HEK293 (cell line): ENCODE measurements at regions not wholly inside any gene's neighbourhood (a gene's known extent, or its start where the extent isn't known, plus 50 kb on each side); places are given as distances from the start of the nearest gene placed in this dataset.

Experiments
- CTCF ChIA-PET: fragments of 350-600 bp; formaldehyde crosslinking; extraction: SDS; loops from one replicate; lab custom pipeline; 2021; ENCODE audit warnings: antibody characterized with exemption; lab: Yijun Ruan, JAX
- POLR2A ChIA-PET: fragments of 300-600 bp; formaldehyde crosslinking; extraction: SDS; loops from one replicate; lab custom pipeline; 2020; ENCODE audit warnings: antibody characterized with exemption, inconsistent platforms; lab: Yijun Ruan, JAX
- H3K27ac ChIP-seq: fragments of 200-500 bp; sonication (Bioruptor generic); 2 replicates; pipeline ENCODE4 v1.5.1; 2014; ENCODE audit warnings: low read depth, low read length, control low read depth, inconsistent platforms; ENCODE audit errors: extremely low read depth
- H3K36me3 ChIP-seq, 2 experiments: fragments of 200-500 bp in 1 of 2; sonication (Bioruptor generic) in 1 of 2; 1 replicate in 1 of 2; 2 replicates in 1 of 2; pipeline ENCODE4 v1.5.1; 2014 to 2017; ENCODE audit warnings: inconsistent platforms in 2 of 2, low read length in 2 of 2; ENCODE audit not compliant: control insufficient read depth in 2 of 2, insufficient read depth in 1 of 2
- H3K4me1 ChIP-seq: fragments of 200-500 bp; sonication (Bioruptor generic); 2 replicates; pipeline ENCODE4 v1.5.1; 2014; ENCODE audit warnings: mild to moderate bottlenecking, low read length, inconsistent platforms; ENCODE audit not compliant: control insufficient read depth, insufficient read depth
- H3K4me3 ChIP-seq: 2 replicates; pipeline ENCODE4 v1.5.1; 2011; ENCODE audit warnings: low read depth, mild to moderate bottlenecking, control low read depth, low read length, moderate library complexity
- H3K9me3 ChIP-seq: fragments of 200-500 bp; sonication (Bioruptor generic); 2 replicates; pipeline ENCODE4 v1.5.1; 2014; ENCODE audit warnings: low read depth, low read length, inconsistent platforms; ENCODE audit not compliant: control insufficient read depth, insufficient read depth
- BCL6B ChIP-seq: fragments of 450-650 bp; formaldehyde crosslinking; IDR thresholded peaks from 2 replicates; pipeline ENCODE4 v1.5.1; 2017; ENCODE audit warnings: missing biosample characterization, missing genetic modification characterization
- HOXC10 ChIP-seq: sonication (generic); formaldehyde crosslinking; IDR thresholded peaks from 2 replicates; pipeline ENCODE4 v1.8.1; 2023; ENCODE audit warnings: mild to moderate bottlenecking, missing genetic modification reagents
- REPIN1 ChIP-seq: fragments of 450-650 bp; formaldehyde crosslinking; IDR thresholded peaks from 2 replicates; pipeline ENCODE4 v1.5.1; 2017; ENCODE audit warnings: missing biosample characterization, missing genetic modification characterization, low read depth
- ZNF133 ChIP-seq: fragments of 450-650 bp; formaldehyde crosslinking; IDR thresholded peaks from 2 replicates; pipeline ENCODE4 v1.5.1; 2016; ENCODE audit warnings: missing biosample characterization, missing genetic modification characterization
- ZNF211 ChIP-seq: fragments of 450-650 bp; formaldehyde crosslinking; IDR thresholded peaks from 2 replicates; pipeline ENCODE4 v1.5.1; 2016; ENCODE audit warnings: low read depth, missing biosample characterization, missing genetic modification characterization
- ZNF292 ChIP-seq: fragments of 450-650 bp; formaldehyde crosslinking; IDR thresholded peaks from 2 replicates; pipeline ENCODE4 v1.5.1; 2016; ENCODE audit warnings: low read depth, missing biosample characterization, missing genetic modification characterization, borderline replicate concordance
- ZNF324 ChIP-seq: fragments of 450-650 bp; formaldehyde crosslinking; IDR thresholded peaks from 2 replicates; pipeline ENCODE4 v1.5.1; 2016; ENCODE audit warnings: missing biosample characterization, missing genetic modification characterization
- ZNF530 ChIP-seq: fragments of 450-650 bp; formaldehyde crosslinking; IDR thresholded peaks from 2 replicates; pipeline ENCODE4 v1.5.1; 2016; ENCODE audit warnings: low read depth, missing biosample characterization, missing genetic modification characterization
- ZNF555 ChIP-seq: fragments of 450-650 bp; formaldehyde crosslinking; conservative IDR thresholded peaks from 2 replicates; pipeline ENCODE4 v1.5.1; 2017; ENCODE audit warnings: missing biosample characterization, mild to moderate bottlenecking, missing genetic modification characterization, inconsistent platforms
- ZNF560 ChIP-seq: fragments of 450-650 bp; formaldehyde crosslinking; IDR thresholded peaks from 2 replicates; pipeline ENCODE4 v1.5.1; 2017; ENCODE audit warnings: missing biosample characterization, missing genetic modification characterization, borderline replicate concordance
- ZNF624 ChIP-seq: fragments of 450-650 bp; formaldehyde crosslinking; IDR thresholded peaks from 2 replicates; pipeline ENCODE4 v1.5.1; 2017; ENCODE audit warnings: missing biosample characterization, missing genetic modification characterization
- ZNF626 ChIP-seq: fragments of 450-650 bp; sonication (Bioruptor Pico); formaldehyde crosslinking; IDR thresholded peaks from 2 replicates; pipeline ENCODE4 v1.5.1; 2018; ENCODE audit warnings: missing biosample characterization, missing genetic modification characterization, inconsistent platforms
- ZNF658 ChIP-seq: fragments of 450-650 bp; formaldehyde crosslinking; IDR thresholded peaks from 2 replicates; pipeline ENCODE4; 2016; ENCODE audit warnings: missing biosample characterization, missing genetic modification characterization
- ZNF660 ChIP-seq: fragments of 450-650 bp; IDR thresholded peaks from 2 replicates; pipeline ENCODE4 v1.5.1; 2018; ENCODE audit warnings: missing biosample characterization, mild to moderate bottlenecking, missing genetic modification characterization
- ZNF777 ChIP-seq: fragments of 450-650 bp; formaldehyde crosslinking; IDR thresholded peaks from 2 replicates; pipeline ENCODE4 v1.5.1; 2017; ENCODE audit warnings: missing biosample characterization, missing genetic modification characterization, borderline replicate concordance
- TF ChIP-seq, protein P1 (sequence below): fragments of 450-650 bp; formaldehyde crosslinking; IDR thresholded peaks from 2 replicates; pipeline ENCODE4; 2016; ENCODE audit warnings: missing biosample characterization, missing genetic modification characterization
- TF ChIP-seq, protein P2 (sequence below): IDR thresholded peaks from 2 replicates; pipeline ENCODE4 v1.6.1; 2011; ENCODE audit warnings: mild to moderate bottlenecking, low read depth, low read length, borderline replicate concordance
- TF ChIP-seq, protein P3 (sequence below): fragments of 450-650 bp; formaldehyde crosslinking; IDR thresholded peaks from 2 replicates; pipeline ENCODE4 v1.5.1; 2016; ENCODE audit warnings: missing biosample characterization, missing genetic modification characterization
- TF ChIP-seq, protein P4 (sequence below): fragments of 450-650 bp; formaldehyde crosslinking; IDR thresholded peaks from 2 replicates; pipeline ENCODE4 v1.5.1; 2016; ENCODE audit warnings: missing biosample characterization, missing genetic modification characterization, low read depth

- TF ChIP-seq ZNF777 (no peak), ZNF626 (tag by site-specific recombination) (no peak), ZNF292 (tag by site-specific recombination) (no peak), BCL6B (tag by site-specific recombination) (no peak), ZNF560 (tag by site-specific recombination) (no peak)
- TF ChIP-seq, protein P1, sequence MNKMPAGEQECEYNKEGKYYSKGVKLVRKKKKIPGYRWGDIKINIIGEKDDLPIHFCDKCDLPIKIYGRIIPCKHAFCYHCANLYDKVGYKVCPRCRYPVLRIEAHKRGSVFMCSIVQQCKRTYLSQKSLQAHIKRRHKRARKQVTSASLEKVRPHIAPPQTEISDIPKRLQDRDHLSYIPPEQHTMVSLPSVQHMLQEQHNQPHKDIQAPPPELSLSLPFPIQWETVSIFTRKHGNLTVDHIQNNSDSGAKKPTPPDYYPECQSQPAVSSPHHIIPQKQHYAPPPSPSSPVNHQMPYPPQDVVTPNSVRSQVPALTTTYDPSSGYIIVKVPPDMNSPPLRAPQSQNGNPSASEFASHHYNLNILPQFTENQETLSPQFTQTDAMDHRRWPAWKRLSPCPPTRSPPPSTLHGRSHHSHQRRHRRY, result no peak
- CTCF ChIA-PET, result interaction anchor here (0.5 kb wide), 1 partner anchor 504 kb away, joined by 3 read pairs; no protein-coding TSS in a partner anchor
- Histone ChIP-seq H3K9me3 (no peaks in the 10 kb centered on the region), H3K36me3 (no peaks in the 10 kb centered on the region), H3K4me3 (no peak overlapping the region), H3K27ac (no peak overlapping the region), H3K4me1 (no peaks in the 10 kb centered on the region)
- POLR2A ChIA-PET, result no interaction called here
Measured at GRCh38 chr9:115514454-115514853, 396.5 kb upstream of the TNC start.

GRCh38 chr9:115517335-115518075, 399.5 kb upstream of the TNC start:
- POLR2A ChIA-PET, result no interaction called here

DNA sequence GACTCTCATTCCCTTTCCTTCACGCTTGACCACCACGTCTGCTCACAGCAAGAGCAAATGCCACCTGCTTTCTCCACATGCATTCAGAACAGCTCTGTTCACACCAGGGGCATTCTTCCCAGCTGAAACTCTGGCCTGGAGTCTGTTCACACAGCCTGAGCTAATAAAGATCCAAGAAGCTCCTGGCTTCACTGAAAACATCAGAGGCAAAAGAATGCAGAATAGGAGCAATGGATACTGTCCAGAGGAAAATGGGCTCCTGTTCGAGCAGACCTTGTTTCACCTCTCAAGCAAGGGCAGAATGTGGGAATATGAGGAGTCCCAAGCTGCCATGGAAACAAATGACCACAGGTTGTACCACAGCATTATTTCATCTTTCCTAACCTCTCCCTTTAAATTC, 402.7 kb upstream of the TNC start:
- Histone ChIP-seq H3K36me3 (no peaks in the 10 kb centered on the region), H3K4me3 (no peak overlapping the region), H3K27ac (no peak overlapping the region), H3K4me1 (no peaks in the 10 kb centered on the region), H3K9me3 (no peaks in the 10 kb centered on the region)
- CTCF ChIA-PET, result interaction anchor here (0.5 to 0.6 kb wide), 2 partner anchors 27 to 306 kb away, joined by 3 read pairs; no protein-coding TSS in a partner anchor
- POLR2A ChIA-PET, result no interaction called here
- TF ChIP-seq ZNF133 (no peak), ZNF660 (tag by site-specific recombination) (no peak), HOXC10 (no peak), ZNF555 (no peak), ZNF324 (tag by site-specific recombination) (no peak), ZNF530 (tag by site-specific recombination) (no peak), ZNF624 (tag by site-specific recombination) (no peak), ZNF211 (tag by site-specific recombination) (no peak), REPIN1 (no peak)
- TF ChIP-seq, protein P2, sequence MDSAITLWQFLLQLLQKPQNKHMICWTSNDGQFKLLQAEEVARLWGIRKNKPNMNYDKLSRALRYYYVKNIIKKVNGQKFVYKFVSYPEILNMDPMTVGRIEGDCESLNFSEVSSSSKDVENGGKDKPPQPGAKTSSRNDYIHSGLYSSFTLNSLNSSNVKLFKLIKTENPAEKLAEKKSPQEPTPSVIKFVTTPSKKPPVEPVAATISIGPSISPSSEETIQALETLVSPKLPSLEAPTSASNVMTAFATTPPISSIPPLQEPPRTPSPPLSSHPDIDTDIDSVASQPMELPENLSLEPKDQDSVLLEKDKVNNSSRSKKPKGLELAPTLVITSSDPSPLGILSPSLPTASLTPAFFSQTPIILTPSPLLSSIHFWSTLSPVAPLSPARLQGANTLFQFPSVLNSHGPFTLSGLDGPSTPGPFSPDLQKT, result no peak
- TF ChIP-seq, protein P1, result no peak

More at GRCh38 chr9:115517335-115518075, 399.5 kb upstream of the TNC start:
- TF ChIP-seq, protein P3, sequence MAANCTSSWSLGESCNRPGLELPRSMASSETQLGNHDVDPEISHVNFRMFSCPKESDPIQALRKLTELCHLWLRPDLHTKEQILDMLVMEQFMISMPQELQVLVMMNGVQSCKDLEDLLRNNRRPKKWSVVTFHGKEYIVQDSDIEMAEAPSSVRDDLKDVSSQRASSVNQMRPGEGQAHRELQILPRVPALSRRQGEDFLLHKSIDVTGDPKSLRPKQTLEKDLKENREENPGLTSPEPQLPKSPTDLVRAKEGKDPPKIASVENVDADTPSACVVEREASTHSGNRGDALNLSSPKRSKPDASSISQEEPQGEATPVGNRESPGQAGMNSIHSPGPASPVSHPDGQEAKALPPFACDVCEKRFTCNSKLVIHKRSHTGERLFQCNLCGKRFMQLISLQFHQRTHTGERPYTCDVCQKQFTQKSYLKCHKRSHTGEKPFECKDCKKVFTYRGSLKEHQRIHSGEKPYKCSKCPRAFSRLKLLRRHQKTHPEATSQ (tag by site-specific recombination), result no peak
- TF ChIP-seq, protein P4, sequence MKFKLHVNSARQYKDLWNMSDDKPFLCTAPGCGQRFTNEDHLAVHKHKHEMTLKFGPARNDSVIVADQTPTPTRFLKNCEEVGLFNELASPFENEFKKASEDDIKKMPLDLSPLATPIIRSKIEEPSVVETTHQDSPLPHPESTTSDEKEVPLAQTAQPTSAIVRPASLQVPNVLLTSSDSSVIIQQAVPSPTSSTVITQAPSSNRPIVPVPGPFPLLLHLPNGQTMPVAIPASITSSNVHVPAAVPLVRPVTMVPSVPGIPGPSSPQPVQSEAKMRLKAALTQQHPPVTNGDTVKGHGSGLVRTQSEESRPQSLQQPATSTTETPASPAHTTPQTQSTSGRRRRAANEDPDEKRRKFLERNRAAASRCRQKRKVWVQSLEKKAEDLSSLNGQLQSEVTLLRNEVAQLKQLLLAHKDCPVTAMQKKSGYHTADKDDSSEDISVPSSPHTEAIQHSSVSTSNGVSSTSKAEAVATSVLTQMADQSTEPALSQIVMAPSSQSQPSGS, result no peak
- TF ChIP-seq ZNF530 (tag by site-specific recombination) (no peak), ZNF658 (tag by site-specific recombination) (no peak)
- no peaks in the 10 kb centered on the region for H3K4me1 ChIP-seq
- H3K4me3 ChIP-seq, result no peak overlapping the region
- H3K36me3 ChIP-seq, result no peaks in the 10 kb centered on the region
- no peaks in the 10 kb centered on the region for H3K9me3 ChIP-seq
- CTCF ChIA-PET, result interaction anchor here (0.6 kb wide), 1 partner anchor 22 kb away, joined by 3 read pairs; no protein-coding TSS in a partner anchor
- H3K27ac ChIP-seq, result no peak overlapping the region
